GM18502 (cell line): ENCODE measurements at regions not wholly inside any gene's neighbourhood (a gene's known extent, or its start where the extent isn't known, plus 50 kb on each side); places are given as distances from the start of the nearest gene placed in this dataset.

Source experiments
- ATAC-seq: cut with Tn5 transposase; IDR thresholded peaks from one replicate; pipeline ENCODE4 v1.9.1; 2021; ENCODE audit warnings: mild to moderate bottlenecking; ENCODE audit not compliant: unreplicated experiment, poor library complexity

DNA sequence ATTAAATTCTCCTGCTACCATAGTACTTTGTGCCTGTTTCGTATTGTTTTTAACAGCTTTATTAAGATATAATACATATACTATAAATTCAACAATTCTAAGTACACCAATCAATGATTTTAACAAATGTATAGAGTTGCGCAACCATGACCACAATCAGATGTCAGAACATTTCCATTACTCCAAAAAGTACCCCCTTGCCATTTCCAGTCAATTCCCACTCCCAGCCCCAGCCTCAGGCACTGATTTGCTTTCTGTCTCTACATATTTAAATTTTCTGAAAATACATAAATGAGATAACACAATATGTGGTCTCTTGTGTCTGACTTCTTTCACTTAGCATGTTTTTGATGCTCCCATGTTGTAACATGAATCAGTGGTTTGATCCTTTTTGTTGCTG lies 193.9 kb downstream of the FIGN start:
- no peak for ATAC-seq

DNA sequence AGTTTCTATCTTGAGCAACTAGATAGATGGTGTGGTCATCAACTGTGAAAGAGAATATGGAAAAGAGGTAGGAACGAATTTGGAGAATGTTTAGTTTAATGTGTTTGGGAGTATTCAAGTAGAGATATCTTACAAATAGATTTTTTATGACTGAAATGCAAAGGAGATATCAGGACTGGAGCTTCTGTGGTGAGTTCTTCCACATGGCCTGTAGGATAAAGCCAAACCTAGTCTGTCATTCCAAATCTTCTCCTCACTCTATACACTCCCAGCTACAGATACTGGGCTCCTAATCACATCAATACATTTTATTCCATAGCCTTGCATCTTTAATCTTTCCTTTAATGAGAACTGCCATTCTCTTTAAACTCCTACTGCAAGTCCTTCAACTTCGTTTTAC lies 194.3 kb downstream of the FIGN start:
- ATAC-seq: no peak

DNA sequence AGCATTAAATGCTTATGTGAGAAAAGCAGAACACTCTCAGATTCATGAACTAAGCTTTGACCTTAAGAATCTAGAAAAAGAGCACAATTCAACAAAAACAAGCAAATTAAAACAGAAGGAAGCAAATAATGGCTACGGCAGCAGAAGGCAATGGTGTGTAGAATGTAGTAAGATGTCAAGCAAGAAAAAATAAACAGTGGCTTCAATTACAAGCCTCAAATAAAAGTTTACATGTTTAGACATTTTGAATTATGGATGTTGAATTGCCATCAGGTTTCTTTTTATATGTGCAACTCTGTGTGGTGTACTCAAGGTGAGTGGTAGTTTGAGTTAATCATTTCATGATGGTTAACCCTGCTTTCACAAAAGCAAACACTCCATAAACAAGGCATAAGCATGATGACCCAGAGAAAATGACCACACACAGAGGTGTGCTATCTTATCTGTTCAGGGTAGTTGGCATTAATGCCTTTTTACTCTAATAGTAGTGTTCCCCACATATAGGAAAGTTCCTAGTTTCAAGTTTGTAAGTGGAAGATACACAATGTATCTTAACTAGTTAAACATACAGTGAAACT lies 207.1 kb downstream of the FIGN start:
- no peak for ATAC-seq

DNA sequence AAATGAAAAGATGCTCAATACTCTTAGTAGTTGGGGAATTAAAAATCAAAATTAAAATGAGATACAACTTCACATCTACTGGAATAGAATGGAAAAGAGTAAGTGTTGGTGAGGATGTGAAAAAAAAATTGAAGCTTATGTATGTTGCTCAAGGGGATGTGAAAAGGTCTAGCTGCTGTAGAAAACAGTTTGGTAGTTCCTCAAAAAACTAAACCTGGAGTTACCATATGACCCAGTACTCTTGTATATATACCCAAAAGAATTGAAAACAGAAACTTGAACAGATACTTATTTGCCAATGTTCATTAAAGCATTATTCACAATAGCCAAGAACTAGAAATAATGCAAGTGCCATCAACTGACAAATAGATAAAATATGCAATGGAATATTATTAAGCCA lies 208.4 kb downstream of the FIGN start:
- no peak for ATAC-seq

DNA sequence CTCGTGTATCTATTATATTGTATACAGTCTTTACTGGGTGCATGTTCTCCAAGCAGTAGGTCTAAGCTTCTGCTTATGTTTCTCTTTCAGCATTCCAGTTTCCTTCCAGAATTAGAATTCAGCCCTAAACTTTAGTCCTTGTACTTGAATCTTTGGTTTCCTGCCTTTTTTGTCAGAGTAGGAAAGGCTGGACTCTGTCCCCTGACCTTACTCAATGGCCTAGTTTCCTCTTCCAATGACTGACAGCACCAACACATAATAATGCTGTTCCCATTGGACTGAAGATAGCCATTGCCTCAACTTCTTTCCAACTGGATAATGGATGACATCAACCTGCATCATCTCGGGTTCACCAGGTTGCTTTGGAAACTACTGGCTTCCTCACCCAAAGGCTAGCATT lies 217.0 kb downstream of the FIGN start:
- ATAC-seq: no peak

DNA sequence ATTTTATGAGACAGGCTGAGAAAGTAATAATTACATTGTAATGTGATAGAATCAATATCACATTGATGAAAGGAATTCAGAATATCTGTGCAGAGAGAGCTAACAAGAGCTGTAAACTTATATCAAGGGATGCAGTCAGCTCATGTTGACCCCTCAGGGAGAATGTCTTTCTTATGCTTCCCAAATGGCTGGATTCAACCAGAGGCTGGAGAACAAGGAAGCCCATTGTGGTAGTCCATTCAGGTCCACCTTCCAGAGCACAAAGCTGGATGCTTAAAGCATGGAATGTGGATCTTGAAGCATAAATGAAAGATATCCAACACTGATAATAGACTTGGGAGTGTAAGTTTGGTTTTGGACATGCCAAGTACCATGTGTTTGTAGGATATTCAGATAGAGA lies 220.0 kb downstream of the FIGN start:
- ATAC-seq: no peak

DNA sequence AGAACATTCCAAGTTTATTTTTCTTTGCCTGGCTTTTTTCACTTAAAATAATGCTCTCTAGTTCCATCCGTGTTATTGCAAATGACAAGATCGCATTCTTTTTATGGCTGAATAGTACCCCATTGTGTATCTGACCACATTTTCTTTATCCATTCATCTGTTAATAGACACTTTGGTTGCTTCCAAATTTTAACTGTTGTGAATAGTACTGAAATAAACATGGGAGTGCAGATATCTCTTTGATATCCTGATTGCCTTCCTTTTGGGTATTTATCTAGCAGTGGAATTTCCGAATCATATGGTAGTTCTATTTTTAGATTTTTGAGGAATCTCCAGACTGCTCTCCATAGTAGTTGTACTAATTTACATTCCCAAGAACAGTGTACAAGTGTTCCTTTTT lies 230.5 kb downstream of the FIGN start:
- no peak for ATAC-seq

DNA sequence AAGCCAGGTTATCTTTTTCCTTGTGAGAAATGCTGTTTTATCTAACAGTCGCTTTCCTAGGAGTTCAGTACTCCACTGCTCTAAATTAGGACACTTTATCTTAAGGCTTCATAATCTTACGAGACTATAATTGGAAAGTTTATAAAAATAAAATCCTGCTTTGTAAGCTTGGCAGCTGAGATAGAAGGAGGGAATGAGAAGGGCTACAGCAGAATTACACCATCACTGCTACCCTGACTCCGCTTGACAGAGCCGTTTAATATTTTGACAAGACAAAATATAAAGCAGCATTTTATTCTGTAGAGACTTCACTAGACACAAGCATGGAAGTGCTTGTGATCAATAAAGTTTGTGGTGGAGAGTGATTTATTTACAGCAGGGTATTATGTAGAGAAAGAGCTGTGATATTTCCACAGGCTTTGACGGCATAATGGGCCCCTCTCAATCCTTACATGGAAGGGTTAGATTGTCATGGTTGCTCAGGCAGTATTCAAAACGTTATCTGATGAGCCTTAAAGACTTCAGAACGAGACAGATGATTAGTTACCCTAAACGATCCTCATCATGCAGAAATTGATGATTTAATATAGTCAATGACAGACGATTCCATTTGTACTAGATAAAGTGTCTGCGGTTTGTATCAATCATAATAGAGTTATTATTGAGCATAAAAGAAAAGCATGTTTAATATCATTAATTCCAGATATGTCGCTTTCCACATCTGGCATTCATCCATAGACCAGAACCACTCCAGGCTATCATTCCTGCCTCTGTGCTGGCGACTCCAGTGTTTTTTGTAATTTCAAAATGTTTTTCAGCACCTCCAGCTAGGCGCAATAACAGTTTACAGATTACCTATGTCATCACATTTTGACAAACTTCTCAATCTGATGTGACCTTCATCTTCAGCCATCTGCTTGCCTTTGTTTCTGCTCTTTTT lies 242.2 kb downstream of the FIGN start:
- ATAC-seq: no peak

DNA sequence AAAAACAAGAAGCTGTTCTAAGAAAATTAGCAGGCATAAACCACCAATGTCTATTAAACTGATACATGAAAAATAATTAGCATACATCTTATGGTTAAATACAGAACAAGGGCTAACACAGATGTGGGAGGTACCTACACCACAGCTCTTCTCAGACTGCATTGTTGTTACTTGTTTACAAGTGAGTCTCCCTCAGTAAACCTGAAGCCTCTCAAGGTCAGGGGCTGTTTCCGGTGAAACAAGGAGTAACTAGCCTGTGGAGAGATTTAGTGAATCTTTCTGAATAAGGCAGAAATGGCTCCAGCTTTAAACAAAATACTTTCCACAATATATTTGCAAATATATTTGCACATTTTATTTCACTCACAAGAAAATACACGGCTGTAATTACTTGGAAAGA lies 244.0 kb downstream of the FIGN start:
- no peak for ATAC-seq

DNA sequence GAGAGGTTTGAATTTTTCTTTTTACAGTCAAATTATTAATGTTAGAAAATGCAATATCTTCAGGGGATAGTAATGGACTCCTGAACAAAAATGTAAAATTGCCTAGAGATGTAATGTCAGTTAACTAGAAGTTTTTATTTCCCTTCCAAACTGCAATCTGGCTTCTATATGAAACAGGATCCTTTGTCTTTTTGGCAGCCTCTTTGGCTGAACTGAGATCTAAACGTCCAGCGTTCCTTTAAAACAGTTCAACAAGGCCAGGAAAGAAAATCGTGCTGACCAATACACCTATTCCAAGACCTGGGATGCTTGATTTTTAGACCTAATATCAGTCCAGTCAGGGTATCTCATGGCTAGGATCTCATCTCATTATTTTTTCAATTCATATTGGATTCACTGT lies 245.5 kb downstream of the FIGN start:
- no peak for ATAC-seq

DNA sequence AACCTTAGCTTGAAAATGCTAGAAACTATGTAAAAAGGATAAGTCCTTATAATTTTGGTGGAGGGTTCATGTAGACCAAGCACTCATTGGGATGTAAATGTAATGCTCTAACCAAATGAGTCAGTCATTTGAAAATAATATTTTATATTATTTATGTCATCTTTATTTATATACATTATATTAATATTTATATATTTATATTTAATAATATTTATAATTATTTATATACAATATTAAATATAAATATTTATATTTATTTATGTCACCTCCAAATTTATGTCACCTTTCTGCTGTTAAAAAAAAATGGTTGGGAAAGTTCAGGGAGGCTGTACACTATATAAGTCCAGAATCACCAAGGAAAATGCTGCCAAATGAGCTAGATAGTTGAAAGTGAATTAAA lies 254.3 kb downstream of the FIGN start:
- ATAC-seq: no peak

DNA sequence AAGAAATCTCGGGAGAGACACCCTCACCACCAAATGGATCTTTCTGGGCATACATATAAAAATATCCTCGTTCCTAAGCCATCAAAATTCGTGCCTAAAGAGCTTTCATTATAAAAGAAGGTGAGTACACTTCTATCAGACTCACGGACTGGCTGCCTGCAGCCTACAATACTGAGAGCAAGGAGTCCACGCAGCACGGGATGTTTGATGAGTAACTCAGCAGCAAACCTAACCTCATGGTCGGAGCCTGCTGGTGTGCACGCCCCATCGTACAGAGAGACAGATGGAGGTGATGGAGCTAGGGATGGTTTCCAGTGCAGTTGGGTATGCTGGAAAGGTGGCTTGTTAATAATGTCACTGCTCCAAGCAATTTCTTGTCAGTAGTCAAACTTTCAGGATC lies 256.2 kb downstream of the FIGN start:
- no peak for ATAC-seq

DNA sequence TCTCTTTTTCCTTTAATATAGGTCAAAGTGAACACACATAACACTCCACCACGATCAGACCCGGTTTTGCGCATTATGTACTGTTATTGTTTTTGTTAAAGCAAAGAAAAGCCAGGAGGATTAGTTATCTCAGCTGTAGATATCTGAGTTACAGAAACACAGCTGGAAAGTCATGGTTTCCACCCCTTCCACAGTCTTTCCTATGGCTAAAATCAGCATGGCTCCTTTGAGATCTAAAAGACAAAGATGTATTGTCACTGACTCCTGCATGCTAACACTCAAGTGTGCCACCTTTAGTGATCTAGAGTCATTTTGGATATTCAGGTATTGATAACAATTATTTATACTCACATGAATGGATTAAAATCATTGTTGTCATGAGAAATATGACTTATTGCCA lies 260.0 kb downstream of the FIGN start:
- no peak for ATAC-seq

DNA sequence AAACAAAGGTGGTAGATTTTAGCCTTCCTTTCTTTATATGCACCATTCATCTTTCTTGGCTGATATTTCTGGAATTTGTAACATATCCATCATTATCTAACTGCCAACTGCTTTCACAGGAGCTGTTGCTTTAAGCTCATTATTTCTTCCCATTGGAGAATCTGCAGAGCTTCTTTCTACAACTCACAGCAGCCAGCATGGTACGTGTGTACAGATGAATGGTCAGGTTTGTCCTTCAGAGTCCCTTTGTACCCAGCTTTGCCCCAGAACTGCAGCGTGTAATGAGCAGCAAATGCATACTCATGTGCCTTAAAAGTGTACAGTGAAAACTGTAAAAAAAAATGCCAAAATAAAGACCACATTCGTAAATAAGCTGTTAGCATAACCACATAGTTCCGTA lies 260.9 kb downstream of the FIGN start:
- ATAC-seq: no peak

DNA sequence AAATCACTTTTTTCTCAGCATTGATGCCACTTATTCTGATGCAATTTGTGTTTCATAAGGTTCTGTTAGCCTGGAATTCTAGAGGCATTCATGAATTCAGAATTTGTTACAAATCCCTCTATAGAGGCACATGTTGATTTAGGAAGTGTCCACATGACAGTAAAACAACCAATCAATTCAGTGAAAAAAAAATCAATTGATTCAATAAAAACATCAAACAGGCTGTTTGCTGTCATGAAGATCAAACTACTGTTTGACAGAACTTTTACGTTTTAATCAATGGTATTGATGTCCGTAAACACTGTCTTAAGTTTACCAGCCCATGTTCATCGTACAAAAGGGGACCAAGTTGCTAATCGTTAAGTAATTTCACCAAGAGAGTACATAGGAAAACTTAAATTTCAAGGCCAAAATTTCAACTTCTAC lies 261.5 kb downstream of the FIGN start:
- ATAC-seq: no peak

DNA sequence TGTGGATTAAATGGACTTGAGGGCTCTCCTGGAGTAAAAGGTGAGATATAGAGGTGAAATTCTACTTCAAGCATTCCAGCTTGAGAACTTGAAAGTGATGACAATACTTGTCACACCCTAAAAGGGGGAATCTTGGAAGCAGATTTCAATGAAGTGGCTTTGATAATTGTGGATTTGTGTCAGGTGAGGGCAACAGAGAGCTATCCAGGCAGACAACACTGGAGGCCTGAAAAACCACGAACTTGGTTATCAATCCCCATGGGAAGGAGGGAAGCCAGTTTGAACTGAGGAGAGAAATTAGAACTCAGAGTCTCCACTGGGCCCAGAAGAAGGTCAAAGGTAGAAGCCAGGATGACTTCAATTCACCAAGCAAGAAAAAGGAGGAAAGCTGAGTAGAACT lies 263.9 kb downstream of the FIGN start:
- ATAC-seq: no peak

DNA sequence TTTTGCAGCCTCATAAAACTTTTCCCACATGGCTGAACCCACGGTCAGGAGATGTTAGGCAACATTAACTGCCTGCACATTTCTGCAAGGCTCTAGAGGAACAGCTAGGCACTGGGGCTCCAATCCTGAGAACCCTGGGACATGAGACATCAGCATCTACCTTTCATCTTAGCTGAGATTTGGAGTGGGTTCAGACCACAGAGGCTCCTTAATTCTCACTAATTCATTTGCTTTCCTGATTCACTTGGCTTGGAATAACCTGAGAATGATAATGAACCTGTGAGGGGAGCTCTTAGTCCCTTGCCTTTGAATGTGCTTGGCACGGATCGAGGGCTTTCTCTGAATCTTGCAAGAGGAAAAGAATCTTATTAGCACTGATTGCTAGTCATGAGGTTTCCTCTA lies 266.2 kb downstream of the FIGN start:
- no peak for ATAC-seq

DNA sequence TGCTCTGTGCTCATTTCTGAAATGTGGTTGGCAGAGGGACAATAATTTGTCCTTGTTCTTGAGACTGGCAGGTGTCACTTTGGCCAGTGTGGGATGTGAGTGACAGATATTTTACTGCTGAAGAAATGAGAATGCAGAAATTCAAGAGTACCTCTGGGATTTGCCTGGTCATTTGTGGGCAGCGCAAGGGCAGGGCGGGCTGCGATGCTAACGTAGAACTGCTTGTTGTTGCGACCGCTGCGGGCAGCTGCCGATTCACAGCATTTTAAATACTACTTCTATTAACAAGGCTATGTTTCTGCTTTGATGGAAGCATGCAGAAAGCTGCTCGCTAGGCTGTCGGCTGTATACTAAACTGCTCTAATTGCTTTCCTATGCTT lies 268.6 kb downstream of the FIGN start:
- no peak for ATAC-seq

DNA sequence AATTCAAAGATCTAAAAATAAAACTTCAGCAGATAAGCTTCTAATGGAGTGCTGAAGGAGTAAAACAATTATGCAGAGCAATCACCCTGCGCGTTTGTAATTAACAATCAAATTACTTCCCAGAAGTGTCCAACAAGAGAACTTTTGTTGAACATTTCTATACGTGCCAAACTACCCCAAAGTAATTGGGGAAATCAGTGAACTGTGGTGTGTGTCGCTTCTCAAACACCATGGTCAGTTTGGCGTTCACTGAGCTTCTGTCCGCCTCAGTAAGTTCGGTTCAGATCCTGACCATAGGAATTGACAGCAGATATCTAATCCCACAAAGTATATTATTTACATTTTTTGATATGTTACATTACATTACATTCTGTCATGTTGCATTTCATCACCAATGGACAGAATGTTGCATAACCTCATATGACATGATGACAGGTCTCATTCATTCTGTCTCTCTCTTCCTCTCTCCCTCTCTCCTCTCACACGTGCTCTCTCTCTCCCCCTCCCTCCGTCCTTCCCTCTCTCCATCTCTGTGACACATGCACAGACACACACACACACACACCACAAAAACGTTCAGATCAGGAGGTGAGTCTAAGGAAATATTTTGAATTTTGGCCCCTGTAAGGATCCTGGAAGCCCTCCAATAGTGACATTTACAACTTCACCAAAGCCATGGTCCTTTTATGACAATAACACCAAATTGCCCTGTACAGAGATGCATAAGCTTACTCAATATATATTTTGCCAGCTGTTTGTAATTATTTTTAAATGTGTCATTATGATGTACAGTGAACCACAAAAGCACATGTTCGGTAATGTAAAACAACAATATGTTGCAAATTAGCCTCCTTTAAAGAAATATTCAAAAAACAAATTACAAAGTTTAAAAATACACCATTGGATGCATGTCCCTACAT lies 269.2 kb downstream of the FIGN start:
- no peak for ATAC-seq

DNA sequence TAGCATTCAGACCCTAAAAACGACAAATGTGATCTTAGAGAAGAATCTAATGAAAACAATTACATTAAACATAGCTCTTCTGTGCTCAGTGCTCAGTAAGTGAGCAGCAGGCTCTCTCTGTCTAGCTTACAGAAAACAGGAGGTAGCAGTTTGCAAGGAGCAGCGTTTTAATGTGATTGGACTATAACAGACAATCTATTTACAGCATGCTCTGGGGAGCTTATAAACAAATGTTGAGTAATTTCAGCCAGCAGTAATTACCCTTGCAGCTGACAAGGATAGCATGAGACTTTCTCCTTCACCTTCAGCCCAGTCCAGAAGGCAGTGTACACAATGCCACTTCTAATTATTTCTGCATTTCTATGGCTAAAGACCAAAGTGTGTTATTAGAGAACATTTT lies 270.4 kb downstream of the FIGN start:
- no peak for ATAC-seq

DNA sequence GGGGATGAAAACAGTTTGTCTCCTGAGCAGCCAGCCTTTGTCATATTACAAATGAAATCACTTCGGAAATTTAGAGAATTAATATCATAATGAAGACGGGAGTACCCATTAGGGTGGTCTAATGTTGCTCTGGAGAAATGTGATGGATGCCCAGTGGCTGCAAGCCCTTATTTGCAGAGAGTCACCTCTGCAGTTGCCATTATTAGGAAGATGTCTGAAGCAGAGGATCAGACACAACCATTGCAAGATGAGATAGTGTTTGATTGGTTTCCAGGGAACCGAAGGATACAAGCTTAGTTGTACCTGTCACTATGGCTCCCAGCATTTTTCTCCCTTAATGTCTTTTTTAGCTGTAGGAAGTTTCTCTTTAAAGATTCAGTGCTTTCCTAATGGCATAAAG lies 272.4 kb downstream of the FIGN start:
- ATAC-seq: no peak
